ENCODE measurements at regions not wholly inside any gene's neighbourhood (a gene's known extent, or its start where the extent isn't known, plus 50 kb on each side); places are given as distances from the start of the nearest gene placed in this dataset.

DNA sequence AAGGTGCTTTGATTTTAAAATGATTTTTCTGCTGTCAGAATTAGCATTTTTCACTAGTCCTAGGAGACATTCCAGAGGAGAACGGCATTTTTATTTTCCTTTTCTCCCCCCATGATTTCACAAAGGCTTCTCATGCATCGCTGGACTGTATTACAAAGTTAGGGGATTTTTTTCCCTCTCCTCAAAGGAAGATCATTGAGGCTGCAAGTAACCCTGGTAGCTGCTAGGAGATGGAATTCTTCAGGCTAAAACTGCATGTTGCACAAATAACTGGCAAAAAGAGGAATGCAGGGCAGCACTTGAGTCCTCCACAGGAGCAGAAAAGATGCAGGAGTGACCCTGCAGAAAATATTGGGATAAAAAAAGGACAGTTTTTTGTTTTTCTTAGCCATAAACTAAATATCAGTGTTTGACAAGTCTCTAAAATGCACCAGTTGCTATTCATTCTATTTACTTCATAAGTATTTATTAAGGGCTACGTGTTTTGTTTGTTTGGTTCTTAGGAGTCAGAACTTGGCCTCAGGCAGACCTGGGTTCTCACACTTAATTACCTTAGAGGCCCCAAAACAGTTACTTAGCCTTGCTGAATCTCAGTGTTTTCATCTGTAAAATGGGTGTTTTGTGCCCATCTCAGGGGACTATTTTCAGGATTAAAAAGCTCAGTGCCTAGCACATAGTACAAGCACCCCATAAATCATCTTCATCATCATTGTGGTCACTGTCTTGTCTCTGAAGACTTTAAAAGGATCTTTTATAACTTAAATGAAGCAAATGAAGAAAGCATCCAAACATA lies 144.5 kb upstream of the ID4 start:
- Mint-ChIP-seq H3K4me3 (no peak overlapping the region), H3K4me1 (no peaks in the 10 kb centered on the region), H3K27ac (no peak overlapping the region), H3K9me3 (peaks cover 0 to 9% (median 3%) of the 10 kb centered on the region in 7 donors), H3K27me3 (peaks cover 8% of the 10 kb centered on the region), H3K36me3 (no peaks in the 10 kb centered on the region)
- H3K36me3 ChIP-seq (ENCODE audit: control insufficient read depth, insufficient read depth, low read length): no peaks in the 10 kb centered on the region
- ATAC-seq (ENCODE audit: low read depth in 2 of 2): no peak
- no peaks in the 10 kb centered on the region for H3K4me1 ChIP-seq (ENCODE audit: control insufficient read depth, insufficient read depth, low read length, poor library complexity, severe bottlenecking)
- no peak overlapping the region for H3K27ac ChIP-seq (ENCODE audit: insufficient read depth, low read length, poor library complexity, severe bottlenecking)
- no peak for DNase-seq
- no peaks in the 10 kb centered on the region for H3K9me3 ChIP-seq (ENCODE audit: control insufficient read depth in 2 of 2, low read length in 2 of 2)
- no peaks in the 10 kb centered on the region for H3K27me3 ChIP-seq (ENCODE audit: control insufficient read depth, insufficient read depth, low read length)
- no peak overlapping the region for H3K4me3 ChIP-seq (ENCODE audit: low read depth, low read length)

DNA sequence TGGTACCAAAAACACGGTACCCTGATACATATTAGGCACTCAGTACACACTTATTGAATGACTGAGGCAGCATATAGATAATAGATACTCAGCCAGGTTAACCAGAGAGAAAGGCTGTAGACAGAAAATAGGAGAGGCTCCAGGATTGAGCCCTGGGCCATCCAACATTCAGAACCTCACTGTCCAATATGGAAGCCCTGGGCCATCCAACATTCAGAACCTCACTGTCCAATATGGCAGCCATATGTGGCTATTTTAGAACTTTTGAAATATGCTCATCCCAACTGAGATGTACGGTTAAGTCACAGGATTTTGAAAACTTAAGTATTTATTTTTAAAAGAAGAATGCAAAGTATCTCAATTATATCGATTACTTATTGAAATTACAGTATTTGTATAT lies 142.5 kb upstream of the ID4 start:
- ATAC-seq (ENCODE audit: low read depth in 2 of 2): no peak
- H3K4me3 Mint-ChIP-seq: no peak overlapping the region
- no peaks in the 10 kb centered on the region for H3K27me3 ChIP-seq (ENCODE audit: control insufficient read depth, insufficient read depth, low read length)

DNA sequence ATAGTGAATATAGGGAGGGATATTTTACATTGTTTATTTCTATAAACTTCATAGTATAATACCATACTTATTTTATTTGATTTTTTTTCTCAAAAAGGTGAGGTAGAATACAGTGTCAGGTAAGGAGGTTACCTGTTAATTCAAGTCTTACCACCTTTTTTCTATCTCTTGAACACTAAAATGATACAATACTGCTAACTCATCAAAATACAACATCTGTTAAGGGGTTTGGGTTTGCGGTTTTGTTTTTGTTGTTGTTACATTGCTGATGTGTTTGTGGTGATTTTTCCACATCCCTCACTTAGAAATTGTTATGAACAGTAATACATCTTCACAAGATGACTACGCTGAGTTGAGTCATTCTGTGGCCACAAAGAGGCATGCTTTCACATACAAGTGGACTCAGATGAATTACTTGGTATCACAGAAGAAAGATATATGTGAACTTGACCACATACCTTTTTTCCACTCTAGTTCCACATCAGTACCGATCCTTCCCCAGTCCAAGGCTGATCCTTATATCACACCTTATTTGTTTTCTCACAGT lies 139.4 kb upstream of the ID4 start:
- H3K36me3 Mint-ChIP-seq: no peaks in the 10 kb centered on the region
- H3K27me3 Mint-ChIP-seq: peaks cover 4% of the 10 kb centered on the region
- ATAC-seq (ENCODE audit: low read depth in 2 of 2) (no peak), DNase-seq (no peak)
- no peaks in the 10 kb centered on the region for H3K4me1 Mint-ChIP-seq
- Histone ChIP-seq H3K27me3 (ENCODE audit: control insufficient read depth, insufficient read depth, low read length) (no peaks in the 10 kb centered on the region), H3K27ac (ENCODE audit: insufficient read depth, low read length, poor library complexity, severe bottlenecking) (no peak overlapping the region), H3K4me1 (ENCODE audit: control insufficient read depth, insufficient read depth, low read length, poor library complexity, severe bottlenecking) (no peaks in the 10 kb centered on the region), H3K36me3 (ENCODE audit: control insufficient read depth, insufficient read depth, low read length) (no peaks in the 10 kb centered on the region), H3K4me3 (ENCODE audit: low read depth, low read length) (no peak overlapping the region), H3K9me3 (ENCODE audit: control insufficient read depth in 2 of 2, low read length in 2 of 2) (no peaks in the 10 kb centered on the region)
- H3K9me3 Mint-ChIP-seq: peaks cover 0 to 15% (median 5%) of the 10 kb centered on the region in 7 donors
- H3K4me3 Mint-ChIP-seq: no peak overlapping the region
- no peak overlapping the region for H3K27ac Mint-ChIP-seq

More for the DNA sequence above, 142.5 kb upstream of the ID4 start:
- no peaks in the 10 kb centered on the region for H3K9me3 ChIP-seq (ENCODE audit: control insufficient read depth in 2 of 2, low read length in 2 of 2)
- H3K4me1 ChIP-seq (ENCODE audit: control insufficient read depth, insufficient read depth, low read length, poor library complexity, severe bottlenecking): no peaks in the 10 kb centered on the region
- H3K4me3 ChIP-seq (ENCODE audit: low read depth, low read length): no peak overlapping the region
- no peaks in the 10 kb centered on the region for H3K4me1 Mint-ChIP-seq
- H3K9me3 Mint-ChIP-seq: peaks cover 0 to 12% (median 1%) of the 10 kb centered on the region in 7 donors
- no peak overlapping the region for H3K27ac Mint-ChIP-seq
- no peaks in the 10 kb centered on the region for H3K36me3 Mint-ChIP-seq
- peaks cover 8% of the 10 kb centered on the region for H3K27me3 Mint-ChIP-seq
- DNase-seq: no peak
- no peaks in the 10 kb centered on the region for H3K36me3 ChIP-seq (ENCODE audit: control insufficient read depth, insufficient read depth, low read length)
- no peak overlapping the region for H3K27ac ChIP-seq (ENCODE audit: insufficient read depth, low read length, poor library complexity, severe bottlenecking)

DNA sequence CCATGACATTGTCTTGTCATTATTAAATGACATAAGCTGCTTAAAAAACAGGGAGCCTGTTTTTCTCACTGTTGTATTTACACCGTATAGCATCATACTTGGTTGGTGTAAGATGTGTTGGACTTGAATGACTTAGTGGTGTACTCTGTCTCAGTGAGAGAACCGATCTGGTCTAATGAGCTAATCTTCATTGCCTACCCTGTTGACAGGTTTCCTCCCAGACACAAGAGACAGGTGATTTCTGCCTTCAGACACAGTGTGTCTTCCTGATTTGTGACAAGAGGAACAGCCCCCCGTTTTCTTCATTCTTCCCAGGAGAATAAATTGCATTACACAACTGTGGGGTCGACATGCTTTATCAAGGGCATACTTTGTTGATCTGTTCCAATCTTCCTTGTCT lies 137.2 kb upstream of the ID4 start:
- no peaks in the 10 kb centered on the region for H3K4me1 Mint-ChIP-seq
- Histone ChIP-seq H3K9me3 (ENCODE audit: control insufficient read depth in 2 of 2, low read length in 2 of 2) (no peaks in the 10 kb centered on the region), H3K36me3 (ENCODE audit: control insufficient read depth, insufficient read depth, low read length) (no peaks in the 10 kb centered on the region), H3K4me3 (ENCODE audit: low read depth, low read length) (no peak overlapping the region), H3K27me3 (ENCODE audit: control insufficient read depth, insufficient read depth, low read length) (no peaks in the 10 kb centered on the region), H3K4me1 (ENCODE audit: control insufficient read depth, insufficient read depth, low read length, poor library complexity, severe bottlenecking) (no peaks in the 10 kb centered on the region), H3K27ac (ENCODE audit: insufficient read depth, low read length, poor library complexity, severe bottlenecking) (no peak overlapping the region)
- DNase-seq (no peak), ATAC-seq (ENCODE audit: low read depth in 2 of 2) (no peak)
- H3K27me3 Mint-ChIP-seq: peaks cover 4% of the 10 kb centered on the region
- H3K9me3 Mint-ChIP-seq: peaks cover 2 to 10% (median 5%) of the 10 kb centered on the region in 7 donors
- H3K27ac Mint-ChIP-seq: no peak overlapping the region
- no peak overlapping the region for H3K4me3 Mint-ChIP-seq
- H3K36me3 Mint-ChIP-seq: no peaks in the 10 kb centered on the region

DNA sequence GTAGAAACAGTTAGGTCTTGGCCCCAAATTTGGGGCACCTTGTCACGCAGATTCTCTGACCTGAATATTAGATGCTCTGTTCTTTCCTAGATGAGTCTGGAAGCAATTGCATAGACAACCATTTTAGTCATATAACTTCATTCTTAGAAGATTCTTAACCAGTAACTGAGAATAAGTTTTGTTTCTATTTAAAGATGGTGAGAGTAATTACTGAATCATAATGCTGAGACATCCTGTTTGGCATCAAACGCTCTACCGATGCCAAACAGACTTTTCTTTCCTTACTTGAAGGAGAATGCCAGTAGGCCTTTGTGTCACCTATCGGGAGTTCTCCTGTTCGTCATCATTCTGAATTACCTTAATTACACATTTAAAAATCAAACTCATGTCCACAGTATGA lies 131.6 kb upstream of the ID4 start:
- H3K27me3 ChIP-seq (ENCODE audit: control insufficient read depth, insufficient read depth, low read length): no peaks in the 10 kb centered on the region
- H3K9me3 ChIP-seq (ENCODE audit: control insufficient read depth in 2 of 2, low read length in 2 of 2): no peaks in the 10 kb centered on the region
- no peaks in the 10 kb centered on the region for H3K4me1 Mint-ChIP-seq
- ATAC-seq (ENCODE audit: low read depth in 2 of 2) (no peak), DNase-seq (no peak)
- peaks cover 0 to 6% (median 3%) of the 10 kb centered on the region in 7 donors for H3K9me3 Mint-ChIP-seq
- H3K4me3 Mint-ChIP-seq: no peak overlapping the region
- no peaks in the 10 kb centered on the region for H3K36me3 Mint-ChIP-seq
- no peaks in the 10 kb centered on the region for H3K4me1 ChIP-seq (ENCODE audit: control insufficient read depth, insufficient read depth, low read length, poor library complexity, severe bottlenecking)
- H3K36me3 ChIP-seq (ENCODE audit: control insufficient read depth, insufficient read depth, low read length): no peaks in the 10 kb centered on the region
- H3K27ac Mint-ChIP-seq: no peak overlapping the region
- H3K27me3 Mint-ChIP-seq: no peaks in the 10 kb centered on the region
- H3K27ac ChIP-seq (ENCODE audit: insufficient read depth, low read length, poor library complexity, severe bottlenecking): no peak overlapping the region
- H3K4me3 ChIP-seq (ENCODE audit: low read depth, low read length): no peak overlapping the region

DNA sequence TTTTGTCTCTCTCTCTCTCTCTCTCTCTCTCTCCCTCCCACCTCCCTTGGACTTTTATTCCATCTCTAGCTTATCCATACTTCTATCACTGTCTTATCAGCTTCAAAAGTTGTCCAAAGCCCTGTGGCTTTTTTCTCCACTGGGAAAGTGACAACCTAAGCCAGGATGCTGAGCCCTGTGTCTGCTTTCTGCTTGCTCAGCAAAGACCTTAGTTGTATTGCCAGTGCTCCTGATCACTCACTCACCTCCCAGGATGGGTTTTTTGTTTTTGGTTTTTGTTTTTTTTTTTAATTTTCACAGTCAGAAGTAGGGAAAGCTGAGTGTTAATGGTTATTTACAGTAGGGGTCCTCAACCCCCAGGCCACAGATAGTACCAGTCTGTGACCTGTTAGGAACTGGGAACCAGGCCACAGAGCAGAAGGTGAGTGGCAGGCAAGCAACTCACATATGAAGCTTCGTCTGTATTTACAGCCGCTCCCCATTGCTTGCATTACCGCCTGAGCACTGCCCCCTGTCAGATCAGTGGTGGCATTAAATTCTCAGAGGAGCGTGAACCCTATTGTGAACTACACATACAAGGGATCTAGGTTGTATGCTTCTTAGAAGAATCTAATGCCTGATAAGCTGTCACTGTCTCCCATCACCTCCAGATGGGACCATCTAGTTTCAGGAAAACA lies 125.0 kb upstream of the ID4 start:
- Histone ChIP-seq H3K4me1 (ENCODE audit: control insufficient read depth, insufficient read depth, low read length, poor library complexity, severe bottlenecking) (no peaks in the 10 kb centered on the region), H3K4me3 (ENCODE audit: low read depth, low read length) (no peak overlapping the region), H3K27ac (ENCODE audit: insufficient read depth, low read length, poor library complexity, severe bottlenecking) (no peak overlapping the region), H3K36me3 (ENCODE audit: control insufficient read depth, insufficient read depth, low read length) (no peaks in the 10 kb centered on the region), H3K9me3 (ENCODE audit: control insufficient read depth in 2 of 2, low read length in 2 of 2) (no peaks in the 10 kb centered on the region), H3K27me3 (ENCODE audit: control insufficient read depth, insufficient read depth, low read length) (no peaks in the 10 kb centered on the region)
- no peaks in the 10 kb centered on the region for H3K27me3 Mint-ChIP-seq
- no peak overlapping the region for H3K4me3 Mint-ChIP-seq
- no peak overlapping the region for H3K27ac Mint-ChIP-seq
- H3K36me3 Mint-ChIP-seq: no peaks in the 10 kb centered on the region
- no peaks in the 10 kb centered on the region for H3K4me1 Mint-ChIP-seq
- DNase-seq: no peak
- no peak for ATAC-seq (ENCODE audit: low read depth in 2 of 2)
- H3K9me3 Mint-ChIP-seq: peaks cover 0 to 5% (median 1%) of the 10 kb centered on the region in 7 donors

DNA sequence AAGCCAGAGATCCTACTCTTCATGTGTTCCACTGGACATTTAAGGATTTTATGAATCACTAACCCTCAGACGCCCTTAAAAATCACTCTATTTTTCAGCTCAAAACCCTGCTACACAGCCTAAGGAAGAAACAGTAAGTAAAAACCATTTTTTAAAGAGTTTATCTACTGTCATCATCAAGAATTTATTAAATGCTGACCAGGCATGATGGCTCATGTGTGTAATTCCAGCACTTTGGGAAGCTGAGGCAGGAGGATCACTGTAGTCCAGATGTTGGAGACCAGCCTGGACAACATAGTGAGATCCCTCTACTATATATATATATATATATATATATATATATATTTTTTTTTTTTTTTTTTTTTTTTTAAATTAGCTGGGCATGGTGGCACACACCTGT lies 124.2 kb upstream of the ID4 start:
- H3K27ac ChIP-seq (ENCODE audit: insufficient read depth, low read length, poor library complexity, severe bottlenecking): no peak overlapping the region
- no peaks in the 10 kb centered on the region for H3K36me3 ChIP-seq (ENCODE audit: control insufficient read depth, insufficient read depth, low read length)
- no peaks in the 10 kb centered on the region for H3K27me3 ChIP-seq (ENCODE audit: control insufficient read depth, insufficient read depth, low read length)
- H3K4me1 ChIP-seq (ENCODE audit: control insufficient read depth, insufficient read depth, low read length, poor library complexity, severe bottlenecking): no peaks in the 10 kb centered on the region
- no peaks in the 10 kb centered on the region for H3K4me1 Mint-ChIP-seq
- no peaks in the 10 kb centered on the region for H3K36me3 Mint-ChIP-seq
- peaks cover 0 to 5% (median 1%) of the 10 kb centered on the region in 7 donors for H3K9me3 Mint-ChIP-seq
- H3K4me3 Mint-ChIP-seq: no peak overlapping the region
- H3K27me3 Mint-ChIP-seq: no peaks in the 10 kb centered on the region
- ATAC-seq (ENCODE audit: low read depth in 2 of 2) (no peak), DNase-seq (no peak)
- H3K4me3 ChIP-seq (ENCODE audit: low read depth, low read length): no peak overlapping the region
- no peak overlapping the region for H3K27ac Mint-ChIP-seq
- no peaks in the 10 kb centered on the region for H3K9me3 ChIP-seq (ENCODE audit: control insufficient read depth in 2 of 2, low read length in 2 of 2)

Measured in CD4-positive, CD25-positive, alpha-beta regulatory T cell (primary cell).